ENCODE measurements at regions not wholly inside any gene's neighbourhood (a gene's known extent, or its start where the extent isn't known, plus 50 kb on each side); places are given as distances from the start of the nearest gene placed in this dataset.
"Not testable (repeated sequence)": the region's sequence is repeated elsewhere in the genome, so short reads cannot be mapped to it uniquely, and the experiment has no call there.

- no peak for DNase-seq (ENCODE audit: low read depth)
Measured at GRCh38 chr19:29013325-29013724, 199.6 kb downstream of the UQCRFS1 start.

- no peak for DNase-seq (ENCODE audit: low read depth)
Measured at GRCh38 chr19:29012457-29012856, 200.5 kb downstream of the UQCRFS1 start.

GRCh38 chr19:29010276-29010675, 202.7 kb downstream of the UQCRFS1 start:
- DNase-seq (ENCODE audit: low read depth) = no peak

- DNase-seq (ENCODE audit: low read depth) = no peak
Measured at GRCh38 chr19:29006057-29006735, 206.8 kb downstream of the UQCRFS1 start.

- DNase-seq (ENCODE audit: low read depth) = no peak
Measured at GRCh38 chr19:29004796-29005195, 208.2 kb downstream of the UQCRFS1 start.

- no peak for DNase-seq (ENCODE audit: low read depth)
Measured at GRCh38 chr19:29003641-29004409, 209.1 kb downstream of the UQCRFS1 start.

- DNase-seq (ENCODE audit: low read depth) = no peak
Measured at GRCh38 chr19:29002336-29002735, 210.6 kb downstream of the UQCRFS1 start.

- DNase-seq (ENCODE audit: low read depth) = no peak
Measured at GRCh38 chr19:29001597-29002245, 211.2 kb downstream of the UQCRFS1 start.

GRCh38 chr19:29001141-29001581, 211.8 kb downstream of the UQCRFS1 start:
- no peak for DNase-seq (ENCODE audit: low read depth)

GRCh38 chr19:28999724-29000433, 213.1 kb downstream of the UQCRFS1 start:
- DNase-seq (ENCODE audit: low read depth) = no peak

GRCh38 chr19:28998974-28999373, 214.0 kb downstream of the UQCRFS1 start:
- no peak for DNase-seq (ENCODE audit: low read depth)

GRCh38 chr19:28997866-28998265, 215.1 kb downstream of the UQCRFS1 start:
- DNase-seq (ENCODE audit: low read depth) = not testable (repeated sequence)

GRCh38 chr19:28990522-28990921, 222.4 kb downstream of the UQCRFS1 start:
- no peak for DNase-seq (ENCODE audit: low read depth)

GRCh38 chr19:28989739-28990138, 223.2 kb downstream of the UQCRFS1 start:
- DNase-seq (ENCODE audit: low read depth) = no peak

- DNase-seq (ENCODE audit: low read depth) = no peak
Measured at GRCh38 chr19:28988066-28988465, 224.9 kb downstream of the UQCRFS1 start.

GRCh38 chr19:28987177-28987576, 225.8 kb downstream of the UQCRFS1 start:
- no peak for DNase-seq (ENCODE audit: low read depth)

GRCh38 chr19:28985201-28985600, 227.8 kb downstream of the UQCRFS1 start:
- DNase-seq (ENCODE audit: low read depth) = no peak

GRCh38 chr19:28984315-28984714, 228.6 kb downstream of the UQCRFS1 start:
- no peak for DNase-seq (ENCODE audit: low read depth)

GRCh38 chr19:28983430-28983829, 229.5 kb downstream of the UQCRFS1 start:
- DNase-seq (ENCODE audit: low read depth) = no peak

- no peak for DNase-seq (ENCODE audit: low read depth)
Measured at GRCh38 chr19:28981994-28982393, 231.0 kb downstream of the UQCRFS1 start.

- no peak for DNase-seq (ENCODE audit: low read depth)
Measured at GRCh38 chr19:28981518-28981917, 231.4 kb downstream of the UQCRFS1 start.

- DNase-seq (ENCODE audit: low read depth) = peak; percentile 17
Measured at GRCh38 chr19:28980236-28980868, 232.6 kb downstream of the UQCRFS1 start.
